SH-SY5Y (cell line): ENCODE measurements at regions not wholly inside any gene's neighbourhood (a gene's known extent, or its start where the extent isn't known, plus 50 kb on each side); places are given as distances from the start of the nearest gene placed in this dataset.

ENCODE experiments used
- GATA2 ChIP-seq: IDR thresholded peaks from 2 replicates; pipeline ENCODE4 v1.6.1; 2011; ENCODE audit warnings: mild to moderate bottlenecking, low read depth, low read length
- GATA3 ChIP-seq: IDR thresholded peaks from 2 replicates; pipeline ENCODE4 v1.6.1; 2011; ENCODE audit warnings: low read depth, mild to moderate bottlenecking, low read length, moderate library complexity

DNA sequence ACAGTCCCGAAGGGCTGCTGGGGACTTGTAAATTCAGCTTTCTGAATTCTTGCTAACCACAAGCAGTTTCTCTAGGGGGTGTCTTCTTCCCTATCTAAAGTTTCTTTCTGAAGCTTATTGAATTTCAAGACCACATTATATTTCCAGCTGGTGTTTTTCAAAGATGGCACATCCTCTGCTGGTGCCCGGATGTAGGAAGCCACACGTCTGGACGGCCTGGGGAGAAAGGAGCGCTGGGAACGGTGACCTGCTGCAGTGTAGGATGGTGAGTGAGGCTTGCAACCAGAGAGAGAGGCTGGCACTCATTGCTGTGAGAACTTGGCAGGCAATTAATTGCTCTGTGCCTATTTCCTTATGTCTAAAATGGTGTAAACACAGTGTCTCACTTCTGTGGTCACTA, 776.4 kb downstream of the TYW1 start:
- TF ChIP-seq GATA3 (no peak), GATA2 (no peak)
